Lung (tissue), 11 donors: ENCODE measurements at regions not wholly inside any gene's neighbourhood (a gene's known extent, or its start where the extent isn't known, plus 50 kb on each side); places are given as distances from the start of the nearest gene placed in this dataset.
A peak's percentile ranks its signal among the peaks of the same experiment; 100 is the strongest.

ENCODE experiments used
- ATAC-seq: fragments of 200-7000 bp; cut with Tn5 transposase; one replicate; pipeline ENCODE4 v1.9.1; 2020; ENCODE audit warnings: moderate number of reproducible peaks; ENCODE audit not compliant: insufficient read depth, low FRiP score
- DNase-seq, 3 donors: peaks; one replicate each; pipeline ENCODE4 v3.0.0-alpha.2; 2013 to 2017
- H3K27ac ChIP-seq, 2 donors: one replicate each; pipeline ENCODE4 v1.5.1; 2013; ENCODE audit warnings: mild to moderate bottlenecking in 2 of 2, moderate library complexity in 2 of 2, control low read depth in 1 of 2, inconsistent platforms in 1 of 2, low read depth in 1 of 2, low read length in 1 of 2
- H3K27me3 ChIP-seq, 3 donors: one replicate each; pipeline ENCODE4 v1.5.1; 2013; ENCODE audit warnings: low read length in 2 of 3; ENCODE audit not compliant: control insufficient read depth in 3 of 3, insufficient read depth in 3 of 3
- H3K36me3 ChIP-seq, 4 donors: one replicate each; pipeline ENCODE4 v1.5.1; 2013; ENCODE audit warnings: low read length in 4 of 4, mild to moderate bottlenecking in 1 of 4, moderate library complexity in 1 of 4; ENCODE audit not compliant: control insufficient read depth in 4 of 4, insufficient read depth in 4 of 4
- H3K4me1 ChIP-seq, 5 donors: one replicate each; pipeline ENCODE4 v1.5.1; 2013; ENCODE audit warnings: low read length in 5 of 5, mild to moderate bottlenecking in 2 of 5, moderate library complexity in 1 of 5; ENCODE audit not compliant: control insufficient read depth in 5 of 5, insufficient read depth in 5 of 5
- H3K4me3 ChIP-seq: one replicate; pipeline ENCODE4 v1.5.1; 2013; ENCODE audit warnings: mild to moderate bottlenecking, control low read depth, moderate library complexity
- H3K9ac ChIP-seq, 2 donors: one replicate each; pipeline ENCODE4 v1.5.1; 2013; ENCODE audit warnings: low read length in 2 of 2, control low read depth in 1 of 2; ENCODE audit not compliant: insufficient read depth in 1 of 2
- H3K9me3 ChIP-seq, 4 donors: one replicate each; pipeline ENCODE4 v1.5.1; 2013; ENCODE audit warnings: low read length in 3 of 4, mild to moderate bottlenecking in 1 of 4, moderate library complexity in 1 of 4; ENCODE audit not compliant: control insufficient read depth in 4 of 4, insufficient read depth in 3 of 4
- WGBS, 2 donors: extraction: QIAGEN DNeasy Blood & Tissue Kit; methylation state at CpG; one replicate each; pipeline ENCODE4 v1.1.7; 2013; 5-methylcytosine and 5-hydroxymethylcytosine counted together
- TF ChIP-seq, protein P1 (sequence below): IDR thresholded peaks from 2 replicates; pipeline ENCODE4 v1.5.1; 2012; ENCODE audit warnings: mild to moderate bottlenecking; ENCODE audit errors: control extremely low read depth, extremely low read depth
- donor health status: control.
- donor health status: control.
- donor health status: Bipolar disorder and iron deficiency.
- donor health status: healthy.
- donor health status: DM: yes; HTN: yes; CAD: no.

DNA sequence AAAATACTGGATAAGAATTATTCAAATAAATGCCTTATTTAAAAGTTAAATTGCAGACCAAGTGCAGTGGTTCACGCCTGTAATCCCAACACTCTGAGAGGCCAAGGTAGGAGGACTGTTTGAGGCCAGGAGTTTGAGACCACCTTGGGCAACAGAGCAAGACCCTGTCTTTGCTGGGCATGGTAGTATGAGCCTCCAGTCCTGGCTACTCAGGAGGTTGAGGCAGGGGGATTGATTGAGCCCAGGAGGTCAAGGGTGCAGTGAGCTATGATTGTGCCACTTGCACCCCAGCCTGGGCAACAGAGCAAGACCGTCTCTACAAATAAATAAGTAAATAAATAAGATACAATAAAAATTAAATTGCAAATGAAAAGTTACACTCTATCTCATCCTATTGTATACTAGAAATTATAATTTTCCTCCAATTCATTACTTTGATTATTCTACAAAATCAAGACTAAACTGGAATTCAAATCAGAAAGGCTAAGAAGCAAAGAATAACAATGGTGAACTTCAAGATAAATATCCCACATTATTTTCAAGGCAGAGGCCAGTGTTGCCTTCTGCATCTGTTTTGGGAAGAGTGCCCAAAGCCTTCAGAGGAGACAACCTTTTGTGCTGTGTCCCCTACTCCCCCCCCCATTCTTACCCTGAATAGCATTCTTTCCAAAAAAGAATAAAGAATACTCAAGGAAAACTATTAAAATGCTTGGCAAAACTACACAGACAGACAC is 73.3 kb upstream of the IRF2BP2 start:
- ATAC-seq (no peak), DNase-seq (peak in 2 of 3 donors; percentile 51 to 62)
- H3K4me3 ChIP-seq = no peak overlapping the region
- 74 to 98% methylated on average over 2 of the region's 2 CpGs for WGBS, 2 donors
- peaks cover 0 to 6% (median 0%) of the 10 kb centered on the region in 5 donors for H3K4me1 ChIP-seq
- peak overlapping the region in 1 of 2 donors; percentile 42 for H3K27ac ChIP-seq
- no peaks in the 10 kb centered on the region for H3K36me3 ChIP-seq
- TF ChIP-seq, protein P1, sequence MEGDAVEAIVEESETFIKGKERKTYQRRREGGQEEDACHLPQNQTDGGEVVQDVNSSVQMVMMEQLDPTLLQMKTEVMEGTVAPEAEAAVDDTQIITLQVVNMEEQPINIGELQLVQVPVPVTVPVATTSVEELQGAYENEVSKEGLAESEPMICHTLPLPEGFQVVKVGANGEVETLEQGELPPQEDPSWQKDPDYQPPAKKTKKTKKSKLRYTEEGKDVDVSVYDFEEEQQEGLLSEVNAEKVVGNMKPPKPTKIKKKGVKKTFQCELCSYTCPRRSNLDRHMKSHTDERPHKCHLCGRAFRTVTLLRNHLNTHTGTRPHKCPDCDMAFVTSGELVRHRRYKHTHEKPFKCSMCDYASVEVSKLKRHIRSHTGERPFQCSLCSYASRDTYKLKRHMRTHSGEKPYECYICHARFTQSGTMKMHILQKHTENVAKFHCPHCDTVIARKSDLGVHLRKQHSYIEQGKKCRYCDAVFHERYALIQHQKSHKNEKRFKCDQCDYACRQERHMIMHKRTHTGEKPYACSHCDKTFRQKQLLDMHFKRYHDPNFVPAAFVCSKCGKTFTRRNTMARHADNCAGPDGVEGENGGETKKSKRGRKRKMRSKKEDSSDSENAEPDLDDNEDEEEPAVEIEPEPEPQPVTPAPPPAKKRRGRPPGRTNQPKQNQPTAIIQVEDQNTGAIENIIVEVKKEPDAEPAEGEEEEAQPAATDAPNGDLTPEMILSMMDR = no peak
- H3K9ac ChIP-seq = no peak overlapping the region
- peaks cover 0 to 3% (median 0%) of the 10 kb centered on the region in 4 donors for H3K9me3 ChIP-seq
- no peaks in the 10 kb centered on the region for H3K27me3 ChIP-seq

DNA sequence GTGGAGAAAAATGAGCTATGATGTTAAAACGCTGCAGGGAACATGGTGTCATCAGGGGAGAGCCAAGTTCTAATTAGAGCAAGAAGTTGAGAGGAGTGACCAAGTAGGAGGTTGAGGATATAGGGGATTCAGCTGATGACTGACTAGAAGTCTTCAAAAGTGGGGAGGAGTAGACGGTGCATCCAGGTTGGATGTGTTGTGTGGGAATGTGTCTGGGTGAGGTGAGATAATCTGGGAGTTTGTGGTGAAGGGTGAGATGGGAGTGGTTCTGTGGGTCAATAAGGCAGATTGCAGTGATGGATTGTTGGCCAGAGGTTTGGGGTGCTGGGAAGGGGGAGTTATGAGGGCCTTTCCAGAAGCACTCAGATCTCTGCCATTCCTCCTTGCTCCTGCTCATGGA is 72.0 kb upstream of the IRF2BP2 start:
- no peak overlapping the region for H3K4me3 ChIP-seq
- no peaks in the 10 kb centered on the region for H3K27me3 ChIP-seq
- 96 to 97% methylated on average over 2 of the region's 2 CpGs for WGBS, 2 donors
- H3K4me1 ChIP-seq = peaks cover 0 to 6% (median 0%) of the 10 kb centered on the region in 5 donors
- no peak overlapping the region for H3K27ac ChIP-seq
- no peak overlapping the region for H3K9ac ChIP-seq
- TF ChIP-seq, protein P1 = no peak
- DNase-seq (no peak), ATAC-seq (no peak)
- H3K36me3 ChIP-seq = no peaks in the 10 kb centered on the region
- H3K9me3 ChIP-seq = peaks cover 0 to 3% (median 0%) of the 10 kb centered on the region in 4 donors

- no peak overlapping the region for H3K4me3 ChIP-seq
- H3K9me3 ChIP-seq = peaks cover 0 to 3% (median 0%) of the 10 kb centered on the region in 4 donors
- TF ChIP-seq, protein P1 = no peak
- ATAC-seq (no peak), DNase-seq (no peak)
- H3K27ac ChIP-seq = no peak overlapping the region
- H3K27me3 ChIP-seq = no peaks in the 10 kb centered on the region
- peaks cover 0 to 6% (median 2%) of the 10 kb centered on the region in 5 donors for H3K4me1 ChIP-seq
- no peaks in the 10 kb centered on the region for H3K36me3 ChIP-seq
- WGBS, 2 donors = 94% methylated on average over 3 of the region's 3 CpGs
- no peak overlapping the region for H3K9ac ChIP-seq
Observed at GRCh38 chr1:234681065-234681464, 71.1 kb upstream of the IRF2BP2 start.
